Fibroblast of lung (primary cell): ENCODE measurements at regions not wholly inside any gene's neighbourhood (a gene's known extent, or its start where the extent isn't known, plus 50 kb on each side); places are given as distances from the start of the nearest gene placed in this dataset.

Experiments
- DNase-seq, 2 donors: peaks; one replicate each; pipeline versions ENCODE4 v3.0.0 to v3.0.0-alpha.2; 2010; ENCODE audit warnings: low read depth in 2 of 2
- H2AFZ ChIP-seq: 2 replicates; pipeline ENCODE4 v1.5.1; 2012; ENCODE audit warnings: low read length, control low read depth, inconsistent platforms
- H3K27ac ChIP-seq: 2 replicates; pipeline ENCODE4 v1.5.1; 2011; ENCODE audit warnings: low read length, control low read depth; ENCODE audit not compliant: insufficient read depth
- H3K27me3 ChIP-seq: 2 replicates; pipeline ENCODE4 v1.5.1; 2011; ENCODE audit warnings: mild to moderate bottlenecking, low read length; ENCODE audit not compliant: control insufficient read depth, insufficient read depth
- H3K36me3 ChIP-seq: 2 replicates; pipeline ENCODE4 v1.5.1; 2011; ENCODE audit warnings: low read length; ENCODE audit not compliant: control insufficient read depth, insufficient read depth
- H3K4me1 ChIP-seq: 2 replicates; pipeline ENCODE4 v1.5.1; 2011; ENCODE audit warnings: low read length; ENCODE audit not compliant: control insufficient read depth, insufficient read depth; ENCODE audit errors: extremely low read depth
- H3K4me2 ChIP-seq: 2 replicates; pipeline ENCODE4 v1.5.1; 2011; ENCODE audit warnings: low read length, control low read depth; ENCODE audit not compliant: insufficient read depth; ENCODE audit errors: extremely low read depth
- H3K4me3 ChIP-seq, 4 experiments: fragments of 200-600 bp in 1 of 4; sonication (generic) in 1 of 4; replicated peaks in 1 of 4; 2 replicates each; pipeline ENCODE4 v1.5.1; 2011 to 2016; ENCODE audit warnings: low read length in 4 of 4, low read depth in 3 of 4, mild to moderate bottlenecking in 3 of 4, control low read depth in 2 of 4, inconsistent platforms in 1 of 4, mixed read lengths in 1 of 4; ENCODE audit not compliant: insufficient read depth in 1 of 4; ENCODE audit errors: control extremely low read depth in 1 of 4
- H3K79me2 ChIP-seq: 2 replicates; pipeline ENCODE4 v1.5.1; 2012; ENCODE audit warnings: mild to moderate bottlenecking, low read length, inconsistent platforms; ENCODE audit not compliant: control insufficient read depth, insufficient read depth
- H3K9ac ChIP-seq: 2 replicates; pipeline ENCODE4 v1.5.1; 2011; ENCODE audit warnings: mild to moderate bottlenecking, low read length, control low read depth; ENCODE audit not compliant: insufficient read depth
- H3K9me3 ChIP-seq: 2 replicates; pipeline ENCODE4 v1.5.1; 2012; ENCODE audit warnings: low read depth, low read length; ENCODE audit not compliant: control insufficient read depth, insufficient read depth
- H4K20me1 ChIP-seq: 2 replicates; pipeline ENCODE4 v1.5.1; 2011; ENCODE audit warnings: low read length; ENCODE audit not compliant: control insufficient read depth, insufficient read depth; ENCODE audit errors: extremely low read depth
- CTCF ChIP-seq, 2 donors: IDR thresholded peaks in 1 of 2; conservative IDR thresholded peaks in 1 of 2; 1 replicate in 1 of 2; 2 replicates in 1 of 2; pipeline ENCODE4 v1.5.1; 2011 to 2012; ENCODE audit warnings: low read length in 2 of 2, control low read depth in 1 of 2, inconsistent platforms in 1 of 2, low read depth in 1 of 2, mild to moderate bottlenecking in 1 of 2
- EZH2 ChIP-seq: IDR thresholded peaks from 2 replicates; pipeline ENCODE4 v1.5.1; 2012; ENCODE audit warnings: low read length, control low read depth, mild to moderate bottlenecking; ENCODE audit errors: missing control alignments

GRCh38 chrX:95218976-95219375 is 1465.7 kb upstream of the DIAPH2 start:
- Histone ChIP-seq H3K36me3 (no peaks in the 10 kb centered on the region), H3K4me3 (no peak overlapping the region), H4K20me1 (no peaks in the 10 kb centered on the region), H3K27ac (no peak overlapping the region), H3K4me1 (no peaks in the 10 kb centered on the region), H3K9ac (no peak overlapping the region), H3K4me2 (no peak overlapping the region), H2AFZ (no peak overlapping the region), H3K9me3 (no peaks in the 10 kb centered on the region), H3K27me3 (no peaks in the 10 kb centered on the region), H3K79me2 (no peaks in the 10 kb centered on the region)
- no peak for TF ChIP-seq CTCF (conservative IDR thresholded peaks at IDR 0.05 in 1 of 2, IDR thresholded peaks at IDR 0.05 in 1 of 2; ENCODE audit: low read depth in 1 of 2, low read length in 2 of 2)
- no peak for TF ChIP-seq EZH2
- DNase-seq: no peak

GRCh38 chrX:95248386-95248785 is 1436.3 kb upstream of the DIAPH2 start:
- no peaks in the 10 kb centered on the region for H3K9me3 ChIP-seq
- H3K27me3 ChIP-seq: no peaks in the 10 kb centered on the region
- H3K27ac ChIP-seq: no peak overlapping the region
- H3K4me1 ChIP-seq: no peaks in the 10 kb centered on the region
- H4K20me1 ChIP-seq: no peaks in the 10 kb centered on the region
- DNase-seq: no peak
- TF ChIP-seq EZH2: no peak
- no peak for TF ChIP-seq CTCF (conservative IDR thresholded peaks at IDR 0.05 in 1 of 2, IDR thresholded peaks at IDR 0.05 in 1 of 2; ENCODE audit: low read depth in 1 of 2, low read length in 2 of 2)
- H3K79me2 ChIP-seq: no peaks in the 10 kb centered on the region
- H3K36me3 ChIP-seq: no peaks in the 10 kb centered on the region
- no peak overlapping the region for H3K9ac ChIP-seq
- H2AFZ ChIP-seq: no peak overlapping the region
- no peak overlapping the region for H3K4me3 ChIP-seq
- no peak overlapping the region for H3K4me2 ChIP-seq

GRCh38 chrX:95290455-95290854 is 1394.2 kb upstream of the DIAPH2 start:
- Histone ChIP-seq H3K27ac (no peak overlapping the region), H3K4me3 (no peak overlapping the region), H2AFZ (no peak overlapping the region), H3K79me2 (no peaks in the 10 kb centered on the region), H3K4me1 (no peaks in the 10 kb centered on the region), H3K9me3 (no peaks in the 10 kb centered on the region), H3K9ac (no peak overlapping the region), H3K4me2 (no peak overlapping the region), H3K36me3 (no peaks in the 10 kb centered on the region), H3K27me3 (no peaks in the 10 kb centered on the region), H4K20me1 (no peaks in the 10 kb centered on the region)
- no peak for DNase-seq
- no peak for TF ChIP-seq CTCF (conservative IDR thresholded peaks at IDR 0.05 in 1 of 2, IDR thresholded peaks at IDR 0.05 in 1 of 2; ENCODE audit: low read depth in 1 of 2, low read length in 2 of 2)
